ENCODE measurements at regions not wholly inside any gene's neighbourhood (a gene's known extent, or its start where the extent isn't known, plus 50 kb on each side); places are given as distances from the start of the nearest gene placed in this dataset.
"Not testable (repeated sequence)": the region's sequence is repeated elsewhere in the genome, so short reads cannot be mapped to it uniquely, and the experiment has no call there.

- DNase-seq: not testable (repeated sequence)
These were observed 215.4 kb downstream of the TBC1D2B start for GRCh38 chr15:77861997-77862635.

GRCh38 chr15:77860071-77860691 is 217.3 kb downstream of the TBC1D2B start:
- DNase-seq: no peak

GRCh38 chr15:77859491-77860060 is 217.9 kb downstream of the TBC1D2B start:
- DNase-seq: no peak

DNA sequence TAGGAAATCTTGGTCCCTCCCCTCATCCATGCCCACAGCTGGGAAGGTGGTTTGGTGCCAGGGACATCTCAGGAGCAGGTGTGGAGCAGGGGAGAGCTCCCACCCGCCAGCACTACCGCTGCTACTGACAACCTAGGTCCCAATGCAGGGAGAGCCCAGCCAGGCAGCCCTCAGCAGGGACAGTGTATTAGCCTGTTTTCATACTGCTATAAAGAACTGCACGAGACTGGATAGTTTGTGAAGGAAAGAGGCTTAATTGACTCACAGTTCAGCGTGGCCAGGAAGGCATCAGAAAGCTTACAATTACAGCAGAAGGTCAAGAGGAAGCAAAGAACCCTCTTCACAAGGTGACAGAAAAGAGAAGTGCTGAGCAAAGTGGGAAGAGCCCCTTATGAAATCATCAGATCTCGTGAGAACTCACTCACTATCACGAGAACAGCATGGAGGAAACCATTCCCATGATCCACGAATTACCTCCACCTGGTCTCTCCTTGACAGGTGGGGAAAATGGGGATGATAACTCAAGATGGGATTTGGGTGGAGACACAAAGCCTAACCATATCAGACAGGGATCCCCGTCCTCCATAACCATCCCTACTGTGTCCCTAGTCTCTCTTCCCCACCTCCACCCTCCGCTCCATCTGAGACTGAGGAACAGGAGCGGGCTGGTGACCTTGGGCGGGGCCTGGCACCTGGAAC is 218.6 kb downstream of the TBC1D2B start:
- no peak for DNase-seq

DNA sequence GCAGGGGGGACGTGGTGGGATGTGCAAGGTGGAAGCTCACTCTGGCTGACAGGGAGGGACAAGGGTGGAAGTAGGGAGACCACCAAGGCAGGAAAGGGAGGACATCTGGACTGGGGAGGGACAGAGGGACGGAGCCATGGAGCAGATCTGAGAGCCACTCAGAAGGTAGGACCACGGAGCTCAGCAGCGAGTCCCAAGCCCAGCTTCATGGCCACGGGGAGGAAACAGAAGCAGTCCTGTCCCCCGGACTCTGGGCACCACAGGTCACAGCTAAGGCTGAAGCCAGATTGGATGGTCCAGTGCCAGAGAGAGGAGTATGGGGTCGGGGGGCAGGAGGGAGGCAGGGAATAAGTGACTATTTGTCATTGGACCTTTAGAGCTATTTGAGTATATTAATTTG is 220.1 kb downstream of the TBC1D2B start:
- DNase-seq: no peak

DNA sequence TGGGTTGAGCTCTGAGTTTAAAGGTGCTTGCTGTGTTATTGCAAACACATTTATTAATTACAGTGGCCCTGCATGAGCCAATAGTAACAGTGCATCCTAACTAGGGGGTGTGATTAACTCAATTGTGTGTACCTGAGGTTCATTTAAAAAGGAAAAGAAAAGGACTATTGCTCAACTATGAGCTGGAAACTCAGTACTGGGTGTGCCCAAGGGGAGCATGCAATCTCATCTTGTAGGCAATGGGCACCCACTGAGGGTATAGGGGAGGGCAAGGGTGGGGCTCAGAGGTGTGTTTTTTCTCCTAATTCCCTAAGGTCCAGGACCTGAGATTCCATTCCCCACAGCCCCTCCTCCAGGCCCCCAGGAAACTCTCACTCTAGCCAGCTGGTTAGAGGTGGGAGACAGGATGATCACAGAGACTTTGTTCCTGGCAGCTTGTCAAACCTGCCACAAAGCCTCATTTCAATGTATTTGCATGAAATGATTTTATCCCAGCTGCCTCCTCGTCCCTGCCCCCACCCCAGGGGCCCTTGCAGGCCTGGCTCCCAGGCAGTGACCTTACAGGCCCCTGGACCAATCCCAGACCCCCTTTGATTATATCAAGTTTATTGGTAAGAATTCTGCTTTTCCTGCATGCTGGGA is 220.7 kb downstream of the TBC1D2B start:
- no peak for DNase-seq

GRCh38 chr15:77855871-77856270 is 221.6 kb downstream of the TBC1D2B start:
- DNase-seq: no peak

DNA sequence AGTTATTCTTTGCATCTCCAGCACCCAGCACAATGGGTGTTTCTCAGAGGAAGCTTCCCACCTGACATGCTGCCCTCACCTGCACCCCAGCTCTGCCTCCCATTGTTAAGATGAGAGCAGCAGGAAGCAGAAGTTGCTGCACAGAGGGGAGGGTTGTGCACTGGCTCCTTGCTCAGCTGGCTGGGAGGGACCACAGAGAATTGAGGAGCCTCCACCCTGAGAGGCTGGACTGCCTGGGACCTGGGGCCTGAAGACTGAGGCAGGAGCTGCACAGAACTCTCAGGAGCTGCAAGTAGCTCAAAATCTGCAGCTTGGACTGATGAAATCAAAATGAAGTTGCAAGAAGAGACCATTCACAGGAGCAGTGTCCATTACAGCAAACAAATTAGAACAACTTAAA is 222.3 kb upstream of the LINGO1 start:
- no peak for DNase-seq

- DNase-seq: no peak
These were observed 221.2 kb upstream of the LINGO1 start for GRCh38 chr15:77853910-77854309.

- no peak for DNase-seq
These were observed 220.3 kb upstream of the LINGO1 start for GRCh38 chr15:77853008-77853328.

DNA sequence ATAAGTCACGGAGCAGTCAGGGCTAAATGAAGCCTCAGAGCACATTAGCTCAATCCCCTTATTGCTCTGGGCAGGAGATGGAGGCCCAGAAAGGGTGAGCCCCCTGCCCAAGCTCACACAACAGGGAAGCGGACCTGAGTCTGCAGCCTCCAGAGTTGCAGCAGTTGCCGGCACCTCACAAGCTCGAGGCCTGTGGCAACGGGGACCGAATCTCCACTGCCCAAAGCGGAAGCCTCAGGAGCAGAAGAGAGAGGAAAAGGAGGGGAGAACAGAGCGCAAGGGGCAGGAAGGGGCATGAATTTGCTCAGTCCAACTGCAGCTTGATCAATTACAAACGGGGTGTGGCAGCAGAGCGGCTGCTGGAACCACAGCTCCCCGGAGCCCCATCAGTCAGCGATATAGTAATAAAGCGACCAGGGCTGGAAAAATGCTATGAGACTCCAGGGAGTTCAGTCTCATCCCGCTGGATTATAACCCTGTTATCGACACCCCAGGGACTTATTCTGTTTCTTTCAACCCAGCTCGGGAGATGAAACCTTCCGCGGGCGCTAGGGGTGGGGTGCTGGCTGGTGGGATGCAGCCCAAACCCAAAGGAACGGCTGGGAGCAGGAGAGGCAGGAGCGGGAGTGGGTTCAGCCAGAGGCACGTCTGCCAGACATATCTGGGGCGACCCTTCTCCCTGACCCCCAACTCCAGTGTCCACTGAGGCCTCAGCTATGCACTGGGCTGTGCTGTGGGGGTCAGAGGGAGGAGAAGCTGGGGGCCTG is 219.7 kb upstream of the LINGO1 start:
- no peak for DNase-seq

DNA sequence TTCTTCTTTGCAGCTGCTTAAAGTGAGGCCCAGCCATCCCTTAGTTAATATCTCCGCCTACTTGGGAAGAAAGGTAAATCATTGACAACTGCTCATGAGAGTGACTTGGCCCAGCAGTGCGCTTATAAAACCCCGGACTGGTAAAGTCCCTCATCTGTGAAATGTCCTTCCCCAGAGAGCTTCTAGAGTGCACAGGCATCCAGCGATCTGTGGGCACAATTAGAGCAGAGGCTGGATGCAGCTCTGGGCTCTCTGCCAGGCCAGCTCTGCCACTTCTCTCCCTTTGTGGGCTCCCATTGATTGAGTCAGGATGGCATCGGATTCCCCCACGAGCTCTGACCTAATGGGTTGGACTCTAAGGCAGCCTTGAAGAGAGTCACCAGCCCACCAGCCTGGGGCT is 219.0 kb upstream of the LINGO1 start:
- no peak for DNase-seq

DNA sequence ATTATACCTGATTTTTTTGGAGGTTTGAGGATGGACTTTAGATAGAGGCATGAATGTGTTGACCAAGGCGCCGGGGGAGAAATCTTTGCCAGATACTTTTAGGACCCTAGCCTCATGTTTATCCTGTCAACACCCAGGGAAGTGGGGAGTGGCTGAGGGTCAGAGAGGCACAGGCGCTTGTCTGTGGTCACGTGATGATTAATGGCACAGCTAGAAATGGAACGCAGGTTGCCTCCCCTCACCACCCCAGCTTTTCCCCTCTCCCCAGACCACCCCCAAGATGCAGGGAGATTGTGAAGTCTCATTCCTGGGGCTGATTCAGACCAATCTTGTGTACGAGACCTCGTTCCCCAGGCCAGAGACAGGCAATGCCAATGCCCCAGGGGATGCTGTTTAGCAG is 218.4 kb upstream of the LINGO1 start:
- DNase-seq: no peak

GRCh38 chr15:77846986-77847385 is 214.3 kb upstream of the LINGO1 start:
- DNase-seq: no peak

GRCh38 chr15:77846360-77846759 is 213.6 kb upstream of the LINGO1 start:
- no peak for DNase-seq

- DNase-seq: no peak
These were observed 212.2 kb upstream of the LINGO1 start for GRCh38 chr15:77844798-77845446.

DNA sequence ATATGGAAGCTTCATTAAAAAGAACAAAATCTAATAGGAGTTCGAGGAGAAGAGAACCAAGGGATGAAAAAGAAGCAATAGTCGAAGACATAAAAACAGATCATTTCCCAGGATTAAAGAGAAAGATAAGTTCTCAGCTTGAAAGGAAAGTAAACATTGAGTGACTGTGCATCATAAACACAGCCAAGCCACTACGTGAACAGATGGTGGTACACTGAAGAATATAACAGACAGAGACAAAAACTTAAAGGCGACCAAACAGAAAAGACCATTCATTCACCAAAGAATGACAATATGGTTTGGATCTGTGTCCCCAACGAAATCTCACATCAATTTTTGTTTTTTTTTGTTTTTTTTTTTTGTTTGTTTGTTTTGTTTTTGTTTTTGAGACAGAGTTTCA is 210.8 kb upstream of the LINGO1 start:
- DNase-seq: no peak

GRCh38 chr15:77840991-77841775 is 208.5 kb upstream of the LINGO1 start:
- no peak for DNase-seq

DNA sequence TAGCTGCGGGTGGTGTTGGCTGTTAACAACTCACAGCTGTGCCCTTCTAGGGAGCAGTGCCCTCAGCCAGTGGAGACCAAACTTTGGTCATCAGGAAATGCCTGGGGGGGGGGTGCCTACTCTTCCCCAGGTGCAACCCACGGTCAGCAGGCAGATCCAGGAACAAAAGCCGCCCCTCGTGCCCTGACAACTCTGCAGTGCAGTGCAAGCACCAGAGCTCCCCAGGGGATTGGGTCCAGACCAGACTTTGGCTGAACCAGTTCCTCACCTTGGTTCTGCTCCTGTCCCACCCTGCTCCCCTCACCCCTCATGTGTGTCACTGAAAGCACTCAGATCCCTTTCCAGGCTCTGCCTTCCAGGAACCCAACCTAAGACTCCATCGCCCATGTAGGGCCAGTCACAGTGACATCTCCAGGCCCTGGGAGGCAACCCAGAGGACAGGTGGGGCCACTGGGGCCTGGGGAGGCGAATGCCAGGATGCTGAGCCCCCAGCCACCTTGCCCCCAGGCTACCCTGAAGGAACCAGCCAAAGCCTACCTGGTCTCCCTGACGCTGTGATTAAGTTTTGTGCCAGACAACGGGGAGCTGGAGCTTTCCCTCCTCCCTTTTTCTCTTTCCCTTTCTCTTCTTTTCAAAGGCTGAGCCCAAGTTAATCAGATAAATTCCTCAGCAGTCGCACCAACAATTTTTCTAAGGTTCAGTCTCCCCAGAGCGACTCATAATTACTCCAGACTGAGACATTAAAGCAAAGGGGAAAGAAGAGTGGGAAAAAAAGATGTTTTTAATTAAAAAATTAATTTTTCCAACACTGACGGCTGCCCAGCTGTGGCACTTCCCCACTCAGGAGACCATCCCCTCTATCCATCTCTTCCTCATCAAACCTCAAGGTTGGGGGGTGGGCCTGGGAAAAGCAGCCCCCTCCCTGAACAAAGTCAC is 207.5 kb upstream of the LINGO1 start:
- no peak for DNase-seq

DNA sequence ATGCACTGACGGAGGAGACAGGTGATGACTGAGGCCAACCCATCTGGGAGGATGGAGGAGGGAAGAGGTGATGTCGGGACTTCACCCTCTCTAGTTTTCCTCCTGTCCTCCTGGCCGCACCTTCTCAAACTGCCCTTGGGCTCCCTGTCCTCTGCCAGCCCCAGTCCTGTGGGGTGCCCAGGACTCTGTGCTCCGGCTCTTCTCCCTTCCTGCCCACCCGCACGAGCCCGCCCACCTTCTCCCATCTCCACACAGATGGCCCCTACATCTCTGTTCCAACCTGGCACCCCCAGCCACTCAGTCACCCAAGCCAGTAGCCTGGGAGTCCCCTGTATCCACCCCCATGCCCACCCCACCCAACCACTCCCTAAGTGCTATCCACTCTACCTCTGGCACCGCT is 206.7 kb upstream of the LINGO1 start:
- no peak for DNase-seq

Measured in activated CD4-positive, alpha-beta T cell treated with anti-CD3 and anti-CD28 coated beads, Interleukin-2, amount 50 U/mL, for 48 hours (primary cell).